Prostate gland (tissue), 2 donors: ENCODE measurements at regions not wholly inside any gene's neighbourhood (a gene's known extent, or its start where the extent isn't known, plus 50 kb on each side); places are given as distances from the start of the nearest gene placed in this dataset.

Experiments
- POLR2A ChIP-seq: fragments of 450-650 bp; IDR thresholded peaks from one replicate; pipeline ENCODE4 v1.6.1; 2016; ENCODE audit warnings: antibody characterized with exemption, mild to moderate bottlenecking
- POLR2AphosphoS5 ChIP-seq: sonication (generic); formaldehyde crosslinking; IDR thresholded peaks from one replicate; pipeline ENCODE4 v1.6.1; 2017; ENCODE audit warnings: antibody characterized with exemption
- TF ChIP-seq, protein P1 (sequence below), 4 experiments: fragments of 200-600 bp in 2 of 4; fragments of 450-650 bp in 2 of 4; sonication (generic) in 2 of 4; IDR thresholded peaks; 1 replicate in 3 of 4; 2 replicates in 1 of 4; pipeline ENCODE4 v1.5.1; 2016 to 2019; ENCODE audit warnings: antibody characterized with exemption in 4 of 4, mild to moderate bottlenecking in 2 of 4, moderate library complexity in 2 of 4

- TF ChIP-seq, protein P1, sequence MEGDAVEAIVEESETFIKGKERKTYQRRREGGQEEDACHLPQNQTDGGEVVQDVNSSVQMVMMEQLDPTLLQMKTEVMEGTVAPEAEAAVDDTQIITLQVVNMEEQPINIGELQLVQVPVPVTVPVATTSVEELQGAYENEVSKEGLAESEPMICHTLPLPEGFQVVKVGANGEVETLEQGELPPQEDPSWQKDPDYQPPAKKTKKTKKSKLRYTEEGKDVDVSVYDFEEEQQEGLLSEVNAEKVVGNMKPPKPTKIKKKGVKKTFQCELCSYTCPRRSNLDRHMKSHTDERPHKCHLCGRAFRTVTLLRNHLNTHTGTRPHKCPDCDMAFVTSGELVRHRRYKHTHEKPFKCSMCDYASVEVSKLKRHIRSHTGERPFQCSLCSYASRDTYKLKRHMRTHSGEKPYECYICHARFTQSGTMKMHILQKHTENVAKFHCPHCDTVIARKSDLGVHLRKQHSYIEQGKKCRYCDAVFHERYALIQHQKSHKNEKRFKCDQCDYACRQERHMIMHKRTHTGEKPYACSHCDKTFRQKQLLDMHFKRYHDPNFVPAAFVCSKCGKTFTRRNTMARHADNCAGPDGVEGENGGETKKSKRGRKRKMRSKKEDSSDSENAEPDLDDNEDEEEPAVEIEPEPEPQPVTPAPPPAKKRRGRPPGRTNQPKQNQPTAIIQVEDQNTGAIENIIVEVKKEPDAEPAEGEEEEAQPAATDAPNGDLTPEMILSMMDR (IDR thresholded peaks at IDR 0.05), result no peak
- TF ChIP-seq POLR2A, result no peak
- TF ChIP-seq POLR2AphosphoS5, result no peak
These were observed 103.6 kb upstream of the C16orf82 start for GRCh38 chr16:26963109-26963508.
